ENCODE measurements at regions not wholly inside any gene's neighbourhood (a gene's known extent, or its start where the extent isn't known, plus 50 kb on each side); places are given as distances from the start of the nearest gene placed in this dataset.

DNA sequence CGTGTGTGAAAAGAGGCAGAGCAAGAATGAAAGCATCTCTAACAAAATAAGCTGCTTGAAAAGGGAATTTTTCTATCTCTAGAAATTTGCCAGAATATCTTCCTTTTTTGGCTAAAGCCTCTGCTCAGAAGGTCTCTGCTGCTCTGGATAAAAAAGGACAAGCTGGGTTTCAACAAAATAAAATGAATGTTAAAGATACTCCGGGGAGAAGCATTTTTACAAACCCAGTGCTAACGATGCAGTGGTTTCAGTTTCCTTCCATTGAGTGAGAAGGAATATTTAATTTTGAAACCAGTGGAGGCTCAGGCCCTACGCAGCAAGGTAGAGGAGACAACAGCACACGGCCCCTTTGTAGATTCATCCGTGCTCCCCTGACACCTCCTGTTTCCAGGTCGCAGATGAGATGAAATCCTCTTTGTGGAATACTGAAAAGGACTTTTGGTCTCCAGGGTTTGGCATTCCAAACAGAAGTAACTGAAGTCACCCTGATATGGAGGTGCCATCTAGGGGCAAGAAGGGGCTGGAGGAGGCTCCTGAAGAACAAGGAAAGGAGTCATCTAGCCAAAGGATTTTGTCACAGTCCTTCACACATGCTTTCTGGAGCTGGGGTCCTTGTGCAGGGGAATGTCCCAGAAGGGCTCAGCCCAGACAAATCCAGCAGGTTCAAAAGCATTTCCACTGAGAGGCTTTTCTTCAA is 65.7 kb upstream of the SYT6 start:
- no peak for DNase-seq

DNA sequence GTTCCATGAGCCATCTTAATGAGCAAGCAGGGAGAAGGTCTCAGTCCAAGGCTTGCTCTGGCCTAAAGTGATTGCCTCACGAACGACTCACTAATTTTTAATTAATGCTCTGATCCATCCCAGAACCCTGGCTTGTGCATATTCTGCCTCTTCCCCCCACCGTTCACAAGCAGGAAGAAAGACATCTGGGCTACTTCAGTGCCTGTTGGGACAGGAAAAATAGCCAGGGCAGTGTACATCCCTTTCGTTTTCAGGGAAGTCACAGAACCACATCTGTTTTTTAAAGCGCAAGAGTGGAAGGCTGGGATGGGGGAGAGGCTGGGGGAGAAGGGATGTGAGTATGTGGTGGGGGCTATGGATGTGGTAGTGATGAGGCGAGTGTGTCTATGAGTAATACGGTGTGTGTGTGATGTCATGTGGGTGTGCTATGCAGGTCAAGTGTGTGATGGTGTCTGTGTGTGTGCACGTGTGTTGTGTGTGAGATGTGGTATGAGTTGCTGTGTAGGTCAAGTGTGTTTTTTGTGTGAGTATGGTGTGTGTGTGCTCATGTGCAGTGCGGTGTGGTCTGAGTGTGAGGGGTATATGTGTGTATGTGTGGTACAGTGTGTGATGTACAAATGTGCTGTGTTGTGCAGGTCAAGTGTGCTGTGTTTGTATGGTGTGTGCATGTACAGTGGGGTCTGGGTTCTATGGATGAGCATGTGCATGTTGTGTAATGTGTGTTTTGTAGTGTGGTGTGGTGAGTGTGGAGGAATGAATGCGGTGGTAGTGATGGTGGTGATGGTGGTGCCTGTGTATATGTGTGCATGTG is 64.9 kb upstream of the SYT6 start:
- no peak for DNase-seq

DNA sequence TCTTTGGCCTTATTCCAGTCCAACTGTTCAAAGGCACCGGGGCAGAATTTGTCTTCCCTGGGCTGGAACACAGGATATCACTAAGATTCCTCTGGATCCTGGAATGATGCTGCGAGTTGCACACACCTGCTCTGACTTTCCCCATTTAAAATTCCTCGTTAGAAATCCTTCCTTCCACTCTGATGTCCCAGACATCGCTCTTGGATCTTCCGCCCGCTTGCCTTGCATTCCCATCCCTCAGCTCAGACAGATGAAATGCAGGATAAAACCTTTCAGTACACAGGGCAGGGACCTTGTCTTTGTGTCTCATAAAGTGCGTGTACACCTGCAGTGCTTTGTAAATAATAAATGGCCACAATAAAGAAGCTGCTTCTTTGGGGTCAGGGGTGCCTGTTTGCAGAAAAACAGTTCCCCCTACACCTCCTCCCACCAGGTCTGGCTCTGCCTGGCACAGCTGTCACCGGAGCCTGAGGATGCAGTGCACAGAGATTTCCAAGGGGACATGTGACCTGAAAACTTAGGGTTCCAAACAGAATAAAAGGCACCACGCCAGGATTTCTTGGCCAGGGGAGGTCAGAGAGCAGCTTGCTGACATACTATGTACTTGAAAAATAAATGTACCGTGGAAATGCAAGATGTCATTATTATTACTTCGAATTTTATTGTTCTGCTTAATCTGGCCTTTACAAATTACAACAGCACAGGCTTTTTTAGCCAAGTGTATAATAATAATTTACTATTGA is 62.9 kb upstream of the SYT6 start:
- no peak for DNase-seq

DNA sequence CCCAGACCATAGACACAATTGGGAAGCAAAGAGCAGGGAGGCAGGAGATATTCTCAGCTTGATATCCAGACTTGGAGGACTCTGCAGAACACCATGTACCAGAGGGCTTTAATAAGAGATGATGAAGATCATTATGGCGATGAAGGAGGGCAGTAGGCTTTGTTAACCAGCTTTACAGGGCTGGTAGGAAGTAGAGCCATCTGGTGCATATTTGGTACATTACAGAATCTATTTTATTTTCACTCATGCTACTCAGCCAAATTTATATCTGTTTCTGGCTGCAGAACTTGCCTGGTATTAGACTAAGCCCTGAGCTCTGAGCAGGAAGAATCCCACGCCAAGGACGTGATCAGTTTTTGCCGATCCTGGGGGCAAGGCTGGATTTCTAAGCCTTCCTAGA is 61.8 kb upstream of the SYT6 start:
- no peak for DNase-seq

DNA sequence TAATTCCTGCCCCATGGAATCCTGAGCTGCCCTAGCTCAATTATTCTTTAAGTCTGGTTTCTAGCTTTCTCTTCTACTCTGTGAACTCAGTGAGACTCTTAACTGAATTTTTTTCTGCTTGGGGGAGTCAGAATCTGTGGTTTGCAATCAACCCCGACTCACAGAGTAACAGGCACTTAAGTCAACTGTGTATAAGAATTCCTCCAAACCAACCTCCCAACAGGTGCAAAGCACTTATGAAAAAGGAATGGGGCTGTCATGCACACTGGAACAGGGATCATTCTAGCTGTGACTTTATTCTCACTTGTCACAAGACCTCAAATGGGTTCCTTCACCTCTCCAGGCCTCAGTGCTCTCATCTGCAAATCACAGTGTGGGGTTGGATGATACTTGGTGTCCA is 60.3 kb upstream of the SYT6 start:
- DNase-seq: no peak

DNA sequence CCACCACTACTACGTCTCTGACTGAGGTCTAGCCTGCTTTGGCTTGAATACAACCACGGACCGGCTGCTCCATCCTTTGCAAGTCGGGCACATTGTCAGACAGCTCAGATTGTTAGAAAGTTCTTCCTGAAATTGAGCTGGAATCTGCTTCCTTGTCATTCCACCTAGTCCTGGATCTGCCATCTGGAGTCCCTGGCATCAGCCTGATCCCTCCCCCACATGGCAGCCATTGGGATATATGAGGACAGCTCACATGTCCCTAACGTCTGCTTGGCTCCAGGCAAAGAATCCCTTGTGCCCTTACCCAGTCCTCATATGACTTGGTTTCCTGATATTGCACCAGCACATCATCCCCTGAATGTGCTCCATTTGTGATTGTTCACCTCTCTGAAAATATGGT is 56.3 kb upstream of the SYT6 start:
- DNase-seq: no peak

DNA sequence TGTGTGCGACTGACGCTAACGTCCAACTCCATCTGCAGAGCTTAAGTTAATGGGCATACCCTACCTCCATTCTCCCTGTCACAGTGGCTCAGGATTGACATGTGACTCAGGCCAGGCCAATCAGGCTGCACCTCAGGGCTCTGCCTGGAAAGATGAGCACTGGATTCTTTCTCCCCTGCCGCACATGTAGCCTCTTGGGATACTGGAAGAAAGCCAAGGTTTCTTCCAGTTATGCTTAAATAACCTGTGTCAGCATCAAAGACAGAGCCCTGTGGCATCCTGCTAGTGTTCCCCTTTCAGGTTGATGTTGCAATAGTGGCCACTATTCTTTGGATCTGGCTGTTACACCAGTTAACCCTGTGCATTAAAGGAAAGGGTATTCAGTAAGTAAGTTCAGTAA is 55.0 kb upstream of the SYT6 start:
- DNase-seq: no peak

DNA sequence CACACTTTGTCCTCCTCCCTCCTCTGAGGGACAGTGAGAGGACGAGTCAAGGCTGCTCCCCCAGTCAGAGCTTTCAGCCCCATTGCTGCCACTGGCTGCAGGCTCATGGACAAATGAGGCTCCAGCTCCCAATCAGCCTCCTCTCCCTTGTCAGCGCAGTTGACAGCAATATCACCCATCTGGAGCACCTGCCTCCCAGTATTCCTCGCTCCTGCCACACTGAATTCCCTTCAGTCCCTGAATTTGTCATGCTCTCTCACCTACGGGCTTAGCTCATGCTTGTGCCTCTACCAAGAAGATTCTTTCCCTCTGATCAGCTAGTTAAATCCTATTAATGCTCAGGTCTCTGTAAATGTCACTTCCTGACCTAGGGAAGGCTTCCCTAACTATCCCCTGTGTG is 54.4 kb upstream of the SYT6 start:
- no peak for DNase-seq

DNA sequence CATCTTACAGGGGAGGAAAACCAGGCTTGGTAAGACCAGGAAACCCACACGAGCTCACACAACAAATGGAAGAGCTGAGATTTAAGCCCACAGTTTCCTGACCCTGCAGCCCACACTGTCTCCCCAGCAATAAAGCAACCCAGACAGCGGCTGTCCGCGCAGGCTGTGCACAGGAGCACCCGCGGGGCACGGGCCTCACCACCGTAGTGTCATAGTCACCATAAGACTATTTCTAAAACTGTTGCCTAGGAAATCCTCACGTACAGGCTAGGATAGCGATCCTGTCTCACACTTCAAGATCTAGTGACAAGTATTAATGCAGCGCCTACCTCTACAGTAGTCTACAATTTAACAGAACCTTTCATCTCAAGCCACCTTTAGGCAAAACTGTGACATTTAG is 54.0 kb upstream of the SYT6 start:
- no peak for DNase-seq

DNA sequence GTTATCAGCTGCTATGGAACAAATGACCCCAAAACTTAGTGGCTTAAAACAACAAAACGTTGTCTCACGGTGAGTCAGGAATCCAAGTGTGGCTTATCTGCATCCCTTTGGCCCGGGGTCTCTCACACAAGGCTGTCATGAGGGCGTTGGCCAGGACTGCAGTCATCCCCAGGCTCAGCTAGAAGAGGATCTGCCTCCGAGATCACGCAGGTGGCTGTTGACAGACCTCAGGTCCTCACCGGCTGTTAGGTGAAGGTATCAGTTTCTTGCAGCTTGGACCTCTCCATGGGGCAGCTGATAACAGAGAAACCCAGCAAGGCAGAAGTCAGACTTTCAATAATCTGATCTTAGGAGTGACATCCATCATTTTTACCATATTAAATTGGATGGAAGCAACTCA is 52.7 kb upstream of the SYT6 start:
- no peak for DNase-seq

DNA sequence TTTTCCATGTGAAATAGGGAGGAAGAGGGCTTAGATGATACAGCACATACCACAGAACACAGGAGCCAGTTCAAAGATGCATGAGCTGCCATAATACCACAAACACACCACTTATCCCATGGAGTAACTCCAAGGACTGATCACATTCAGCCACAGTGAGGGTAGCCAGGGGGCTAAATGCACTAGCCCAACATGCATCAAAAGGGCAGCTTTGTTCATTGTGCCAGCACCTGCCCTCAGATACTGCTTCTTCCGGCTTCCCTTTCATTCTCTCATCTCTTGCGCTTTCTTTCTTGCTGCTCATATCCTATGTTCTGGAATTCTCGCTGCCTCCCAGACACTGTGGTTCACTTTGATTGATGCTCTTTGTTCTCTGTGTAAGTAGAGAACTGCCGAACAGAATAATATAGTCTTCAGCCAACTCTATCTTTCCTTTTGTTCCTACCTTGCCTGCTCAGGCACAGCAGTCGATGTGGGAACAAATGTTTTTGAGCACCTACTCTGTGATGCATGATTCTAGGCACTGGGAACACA is 50.0 kb upstream of the SYT6 start:
- no peak for DNase-seq

All from stimulated activated CD4-positive, alpha-beta T cell treated with anti-CD3 and anti-CD28 coated beads, Interleukin-2, amount 100 ng/mL, for 24 hours (primary cell).